ENCODE measurements at regions not wholly inside any gene's neighbourhood (a gene's known extent, or its start where the extent isn't known, plus 50 kb on each side); places are given as distances from the start of the nearest gene placed in this dataset.

DNA sequence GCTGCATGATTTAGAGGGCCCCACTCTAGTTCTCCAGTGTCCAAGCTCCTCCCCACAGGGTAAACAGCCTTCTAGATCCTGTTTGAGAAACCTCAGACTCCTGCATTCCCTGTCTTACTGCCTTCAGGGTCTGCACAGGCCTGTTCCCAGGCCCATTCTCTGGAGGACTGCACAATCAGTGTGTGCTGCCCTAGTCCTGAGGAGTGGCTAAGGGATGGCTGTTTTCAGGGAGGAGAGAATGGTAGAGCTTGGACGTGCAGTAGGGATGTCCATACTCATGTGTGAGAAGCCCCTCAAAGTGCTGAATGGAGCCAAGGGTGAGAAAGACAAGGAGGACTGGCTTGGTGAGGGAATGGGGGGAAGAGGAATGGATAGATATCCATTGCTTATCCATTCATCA, 103.8 kb upstream of the CCDC90B start:
- Histone ChIP-seq H2BK5ac (ENCODE audit: low read depth, low read length) (no peak overlapping the region), H3K14ac (ENCODE audit: insufficient read length) (no peak overlapping the region), H4K20me1 (replicated peaks in 1 of 2; ENCODE audit: control insufficient read depth in 1 of 2, insufficient read depth in 2 of 2, low read length in 2 of 2) (no peaks in the 10 kb centered on the region), H2AFZ (ENCODE audit: low read length) (no peak overlapping the region), H3K79me1 (ENCODE audit: low read depth, low read length) (no peaks in the 10 kb centered on the region), H3K18ac (ENCODE audit: extremely low read depth, low read length) (no peak overlapping the region), H3K23me2 (ENCODE audit: low read depth, low read length) (no peaks in the 10 kb centered on the region), H3K4me2 (ENCODE audit: insufficient read depth in 1 of 2, low read depth in 2 of 2, low read length in 2 of 2) (no peak overlapping the region), H3K9ac (replicated peaks in 1 of 4; ENCODE audit: extremely low read depth in 1 of 4, low read depth in 3 of 4, low read length in 3 of 4) (no peak overlapping the region), H3K4me3 (ENCODE audit: extremely low read depth in 1 of 4, insufficient read depth in 2 of 4, low read depth in 3 of 4, low read length in 4 of 4) (no peak overlapping the region), H2AK5ac (ENCODE audit: low read depth, low read length) (no peak overlapping the region), H3K36me3 (ENCODE audit: control insufficient read depth in 2 of 4, insufficient read depth in 4 of 4, low read length in 3 of 4) (no peaks in the 10 kb centered on the region), H2BK120ac (replicated peaks; ENCODE audit: low read depth, low read length) (no peak overlapping the region), H3K27me3 (replicated peaks in 1 of 4; ENCODE audit: control insufficient read depth in 3 of 4, extremely low read depth in 1 of 4, insufficient read depth in 3 of 4, low read length in 3 of 4) (no peaks in the 10 kb centered on the region), H3K27ac (ENCODE audit: low read depth, low read length) (no peak overlapping the region), H3K9me3 (ENCODE audit: insufficient read depth in 2 of 2, low read depth in 1 of 2, low read length in 1 of 2) (0 out of 4 replicates have a peak, but pooled peaks cover 0 to 3% of the 10 kb centered on the region in 2 experiments), H4K8ac (ENCODE audit: extremely low read depth, insufficient read depth, low read length) (no peak overlapping the region), H2BK20ac (ENCODE audit: low read length) (no peak overlapping the region), H3K4ac (replicated peaks; ENCODE audit: insufficient read length, low read depth, low read length) (no peak overlapping the region), H2BK12ac (ENCODE audit: low read depth, low read length) (no peak overlapping the region), H3K23ac (ENCODE audit: insufficient read length) (no peak overlapping the region), H3K4me1 (replicated peaks in 1 of 4; ENCODE audit: control insufficient read depth in 3 of 4, insufficient read depth in 4 of 4, low read length in 3 of 4) (no peaks in the 10 kb centered on the region), H2BK15ac (ENCODE audit: low read length) (no peak overlapping the region), H4K5ac (ENCODE audit: insufficient read length, low read depth, low read length) (no peak overlapping the region), H4K91ac (replicated peaks; ENCODE audit: insufficient read length, low read length) (no peak overlapping the region), H3K79me2 (ENCODE audit: control insufficient read depth in 1 of 2, insufficient read depth in 2 of 2, low read length in 2 of 2) (no peaks in the 10 kb centered on the region), H3K56ac (replicated peaks; ENCODE audit: insufficient read length, low read depth, low read length) (no peak overlapping the region)
- ChIA-PET CTCF (ENCODE audit: partially characterized antibody) (interaction anchor here (1.3 to 1.4 kb wide), 2 partner anchors 8 to 11 kb away, joined by 3 read pairs; no protein-coding TSS in a partner anchor), POLR2A (ENCODE audit: partially characterized antibody) (no interaction called here)
- FAIRE-seq (no peak), DNase-seq (ENCODE audit: low read depth in 1 of 2, low spot score in 2 of 2) (no peak)
- 100% methylated on average over 1 of the region's 1 CpG; no CpG with 5 or more reads in 1 of the 2 experiments for WGBS, 2 experiments (ENCODE audit: extremely low coverage in 1 of 2, insufficient coverage in 1 of 2, insufficient read length in 1 of 2, insufficient replicate concordance in 2 of 2, low coverage in 1 of 2, low lambda C conversion rate in 2 of 2, missing lambda C conversion rate in 1 of 2)
- TF ChIP-seq GABPA (IDR thresholded peaks at IDR 0.05; ENCODE audit: borderline replicate concordance, insufficient read depth, low read length) (no peak), SUZ12 (IDR thresholded peaks at IDR 0.05; ENCODE audit: low read length) (no peak), NRF1 (IDR thresholded peaks at IDR 0.05; ENCODE audit: low read depth, low read length) (no peak), CBX8 (IDR thresholded peaks at IDR 0.05; ENCODE audit: borderline replicate concordance, low read depth, low read length) (no peak), POLR2A (IDR thresholded peaks at IDR 0.05; ENCODE audit: control extremely low read depth in 1 of 2, low read depth in 2 of 2, low read length in 2 of 2) (no peak), CREB1 (IDR thresholded peaks at IDR 0.05) (no peak), SP2 (IDR thresholded peaks at IDR 0.05; ENCODE audit: low read length) (no peak), TAF1 (IDR thresholded peaks at IDR 0.05; ENCODE audit: low read depth, low read length) (no peak), JUN (IDR thresholded peaks at IDR 0.05; ENCODE audit: low read depth, low read length) (no peak), FOSL1 (IDR thresholded peaks at IDR 0.05; ENCODE audit: insufficient read depth, low read depth, low read length) (no peak), PHF8 (conservative IDR thresholded peaks at IDR 0.05; ENCODE audit: low read depth, low read length) (no peak), RXRA (IDR thresholded peaks at IDR 0.05; ENCODE audit: insufficient read depth, low read depth, low read length) (no peak), SP4 (IDR thresholded peaks at IDR 0.05; ENCODE audit: low read length) (no peak)
- TF ChIP-seq, protein P1, sequence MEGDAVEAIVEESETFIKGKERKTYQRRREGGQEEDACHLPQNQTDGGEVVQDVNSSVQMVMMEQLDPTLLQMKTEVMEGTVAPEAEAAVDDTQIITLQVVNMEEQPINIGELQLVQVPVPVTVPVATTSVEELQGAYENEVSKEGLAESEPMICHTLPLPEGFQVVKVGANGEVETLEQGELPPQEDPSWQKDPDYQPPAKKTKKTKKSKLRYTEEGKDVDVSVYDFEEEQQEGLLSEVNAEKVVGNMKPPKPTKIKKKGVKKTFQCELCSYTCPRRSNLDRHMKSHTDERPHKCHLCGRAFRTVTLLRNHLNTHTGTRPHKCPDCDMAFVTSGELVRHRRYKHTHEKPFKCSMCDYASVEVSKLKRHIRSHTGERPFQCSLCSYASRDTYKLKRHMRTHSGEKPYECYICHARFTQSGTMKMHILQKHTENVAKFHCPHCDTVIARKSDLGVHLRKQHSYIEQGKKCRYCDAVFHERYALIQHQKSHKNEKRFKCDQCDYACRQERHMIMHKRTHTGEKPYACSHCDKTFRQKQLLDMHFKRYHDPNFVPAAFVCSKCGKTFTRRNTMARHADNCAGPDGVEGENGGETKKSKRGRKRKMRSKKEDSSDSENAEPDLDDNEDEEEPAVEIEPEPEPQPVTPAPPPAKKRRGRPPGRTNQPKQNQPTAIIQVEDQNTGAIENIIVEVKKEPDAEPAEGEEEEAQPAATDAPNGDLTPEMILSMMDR (IDR thresholded peaks at IDR 0.05; ENCODE audit: control extremely low read depth in 1 of 3, insufficient read depth in 1 of 3, low read depth in 1 of 3, low read length in 3 of 3) = no peak

Measured in H1 (cell line).